Endothelial cell (in vitro differentiated cells): ENCODE measurements at regions not wholly inside any gene's neighbourhood (a gene's known extent, or its start where the extent isn't known, plus 50 kb on each side); places are given as distances from the start of the nearest gene placed in this dataset.

Experiments used
- DNase-seq: peaks from one replicate; pipeline ENCODE4 v3.0.0; 2021; ENCODE audit warnings: low spot score
- H3K27ac Mint-ChIP-seq: one replicate; pipeline ENCODE4 v1.8.0; 2021; ENCODE audit warnings: mixed read lengths, inconsistent platforms; ENCODE audit not compliant: unreplicated experiment
- H3K27me3 Mint-ChIP-seq: one replicate; pipeline ENCODE4 v1.8.0; 2021; ENCODE audit warnings: mild to moderate bottlenecking, moderate library complexity, mixed read lengths, inconsistent platforms; ENCODE audit not compliant: unreplicated experiment
- H3K36me3 Mint-ChIP-seq: one replicate; pipeline ENCODE4 v1.8.0; 2021; ENCODE audit warnings: mild to moderate bottlenecking, low read depth, mixed read lengths, inconsistent platforms; ENCODE audit not compliant: unreplicated experiment
- H3K4me1 Mint-ChIP-seq: one replicate; pipeline ENCODE4 v1.8.0; 2021; ENCODE audit warnings: mild to moderate bottlenecking, mixed read lengths, inconsistent platforms; ENCODE audit not compliant: unreplicated experiment
- H3K4me3 Mint-ChIP-seq: one replicate; pipeline ENCODE4 v1.8.0; 2021; ENCODE audit warnings: mild to moderate bottlenecking, mixed read lengths, inconsistent platforms; ENCODE audit not compliant: unreplicated experiment
- H3K9me3 Mint-ChIP-seq: one replicate; pipeline ENCODE4 v1.8.0; 2021; ENCODE audit warnings: mixed read lengths, inconsistent platforms; ENCODE audit not compliant: unreplicated experiment
- TF ChIP-seq, protein P1 (sequence below): fragments of 200-600 bp; sonication (generic); IDR thresholded peaks from one replicate; pipeline ENCODE4 v1.5.0; 2021; ENCODE audit warnings: antibody characterized with exemption; ENCODE audit not compliant: unreplicated experiment

GRCh38 chr1:209062863-209063262, 520.7 kb upstream of the CAMK1G start:
- DNase-seq = no peak
- no peak overlapping the region for H3K4me3 Mint-ChIP-seq
- TF ChIP-seq, protein P1, sequence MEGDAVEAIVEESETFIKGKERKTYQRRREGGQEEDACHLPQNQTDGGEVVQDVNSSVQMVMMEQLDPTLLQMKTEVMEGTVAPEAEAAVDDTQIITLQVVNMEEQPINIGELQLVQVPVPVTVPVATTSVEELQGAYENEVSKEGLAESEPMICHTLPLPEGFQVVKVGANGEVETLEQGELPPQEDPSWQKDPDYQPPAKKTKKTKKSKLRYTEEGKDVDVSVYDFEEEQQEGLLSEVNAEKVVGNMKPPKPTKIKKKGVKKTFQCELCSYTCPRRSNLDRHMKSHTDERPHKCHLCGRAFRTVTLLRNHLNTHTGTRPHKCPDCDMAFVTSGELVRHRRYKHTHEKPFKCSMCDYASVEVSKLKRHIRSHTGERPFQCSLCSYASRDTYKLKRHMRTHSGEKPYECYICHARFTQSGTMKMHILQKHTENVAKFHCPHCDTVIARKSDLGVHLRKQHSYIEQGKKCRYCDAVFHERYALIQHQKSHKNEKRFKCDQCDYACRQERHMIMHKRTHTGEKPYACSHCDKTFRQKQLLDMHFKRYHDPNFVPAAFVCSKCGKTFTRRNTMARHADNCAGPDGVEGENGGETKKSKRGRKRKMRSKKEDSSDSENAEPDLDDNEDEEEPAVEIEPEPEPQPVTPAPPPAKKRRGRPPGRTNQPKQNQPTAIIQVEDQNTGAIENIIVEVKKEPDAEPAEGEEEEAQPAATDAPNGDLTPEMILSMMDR = no peak
- no peaks in the 10 kb centered on the region for H3K36me3 Mint-ChIP-seq
- H3K27ac Mint-ChIP-seq = no peak overlapping the region
- H3K4me1 Mint-ChIP-seq = no peaks in the 10 kb centered on the region
- H3K27me3 Mint-ChIP-seq = peaks cover 1% of the 10 kb centered on the region
- no peaks in the 10 kb centered on the region for H3K9me3 Mint-ChIP-seq

- no peak overlapping the region for H3K4me3 Mint-ChIP-seq
These were observed 519.5 kb upstream of the CAMK1G start for GRCh38 chr1:209063767-209064659.

DNA sequence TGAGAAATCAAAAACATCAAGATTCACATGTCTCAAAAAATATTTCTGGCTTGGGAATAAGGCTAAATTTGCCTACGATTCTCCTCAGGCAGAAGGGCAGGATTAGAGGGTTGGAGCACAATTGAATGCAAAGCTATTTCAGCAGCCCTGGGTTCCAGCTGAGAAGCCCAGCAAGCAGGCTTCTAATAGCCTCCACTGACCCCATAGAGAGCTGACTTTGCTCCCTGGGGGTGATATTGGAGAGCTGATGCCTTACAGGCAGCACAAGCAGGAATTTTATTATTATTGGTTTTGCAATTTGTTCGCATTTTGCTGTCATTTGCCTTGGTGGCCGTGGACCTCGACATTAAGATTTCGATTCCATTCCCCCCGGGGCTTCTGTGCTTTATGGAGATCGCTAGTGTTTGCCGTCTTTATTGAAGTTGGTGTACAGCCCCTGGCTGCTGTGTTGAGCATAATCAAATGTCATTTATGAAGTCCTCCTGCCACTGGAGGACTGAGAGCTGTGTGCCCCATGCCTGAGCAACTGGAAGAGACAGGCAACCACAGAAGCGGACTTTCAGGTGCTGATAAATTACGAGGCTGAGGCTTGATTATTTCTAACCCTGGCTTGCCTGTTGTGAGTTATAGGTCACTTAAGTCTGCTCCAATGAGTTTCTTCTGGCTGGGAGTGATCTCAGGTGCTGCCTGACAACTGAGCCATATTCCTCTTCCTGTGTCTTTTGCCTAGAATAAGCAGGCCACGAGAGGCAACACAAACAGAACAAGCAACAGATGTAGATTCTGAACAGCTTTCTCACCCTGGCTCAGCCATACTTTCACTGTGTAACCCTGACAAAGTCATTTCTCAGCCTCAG, 518.4 kb upstream of the CAMK1G start:
- no peak overlapping the region for H3K27ac Mint-ChIP-seq
- H3K4me1 Mint-ChIP-seq = no peaks in the 10 kb centered on the region
- no peak overlapping the region for H3K4me3 Mint-ChIP-seq
- TF ChIP-seq, protein P1 = no peak
- H3K27me3 Mint-ChIP-seq = peaks cover 1% of the 10 kb centered on the region
- no peaks in the 10 kb centered on the region for H3K36me3 Mint-ChIP-seq
- no peak for DNase-seq
- H3K9me3 Mint-ChIP-seq = no peaks in the 10 kb centered on the region

More at GRCh38 chr1:209063767-209064659, 519.5 kb upstream of the CAMK1G start:
- no peak for DNase-seq
- no peaks in the 10 kb centered on the region for H3K36me3 Mint-ChIP-seq
- no peak overlapping the region for H3K27ac Mint-ChIP-seq
- TF ChIP-seq, protein P1 = no peak
- H3K27me3 Mint-ChIP-seq = peaks cover 1% of the 10 kb centered on the region
- no peaks in the 10 kb centered on the region for H3K4me1 Mint-ChIP-seq
- no peaks in the 10 kb centered on the region for H3K9me3 Mint-ChIP-seq

DNA sequence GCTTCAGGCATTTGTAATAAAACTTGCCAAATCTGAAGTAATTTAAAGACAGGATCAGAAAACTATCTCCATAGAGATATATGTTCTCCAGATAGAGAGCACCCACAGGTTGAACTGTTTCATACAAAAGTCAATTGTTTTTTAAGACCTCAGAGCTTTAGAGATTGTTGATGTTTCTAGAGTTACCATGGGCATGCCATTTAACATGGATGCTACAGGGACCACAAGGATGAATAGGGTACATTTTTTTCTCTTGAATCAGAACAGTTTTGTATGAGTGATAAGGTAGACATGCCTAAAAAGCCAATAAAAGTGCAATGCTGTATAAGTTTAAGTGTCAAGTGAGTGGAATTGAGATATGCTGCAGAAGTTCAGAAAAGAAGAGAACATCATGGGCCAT, 511.0 kb upstream of the CAMK1G start:
- TF ChIP-seq, protein P1 = no peak
- Mint-ChIP-seq H3K27ac (no peak overlapping the region), H3K4me3 (no peak overlapping the region), H3K4me1 (peaks cover 6% of the 10 kb centered on the region), H3K27me3 (no peaks in the 10 kb centered on the region), H3K36me3 (no peaks in the 10 kb centered on the region), H3K9me3 (no peaks in the 10 kb centered on the region)
- DNase-seq = no peak
